ENCODE measurements at regions not wholly inside any gene's neighbourhood (a gene's known extent, or its start where the extent isn't known, plus 50 kb on each side); places are given as distances from the start of the nearest gene placed in this dataset.

DNA sequence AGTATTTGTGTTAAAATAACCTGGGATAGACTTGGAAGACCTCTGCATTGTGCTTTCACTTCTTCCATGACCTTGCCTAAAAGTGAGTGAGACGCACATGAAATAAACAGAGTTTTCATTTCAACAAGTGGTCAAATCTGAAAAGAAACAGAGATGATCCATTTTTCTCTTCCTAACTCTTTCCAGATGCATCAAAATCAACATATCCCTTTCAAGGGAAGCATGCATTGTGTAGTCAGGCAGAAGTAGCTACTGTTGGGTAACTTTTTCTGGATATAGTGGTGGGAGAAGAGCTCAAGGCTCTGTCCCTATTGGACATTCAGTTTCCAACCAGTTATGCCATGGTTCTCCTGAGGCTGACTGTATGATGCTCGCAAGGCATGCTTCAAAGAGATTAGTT is 233.0 kb upstream of the JAG1 start:
- Histone ChIP-seq H3K27ac (no peak overlapping the region), H3K36me3 (replicated peaks) (no peaks in the 10 kb centered on the region), H3K4me3 (ENCODE audit: low read depth, low read length) (no peak overlapping the region), H3K27me3 (replicated peaks) (no peaks in the 10 kb centered on the region)
- TF ChIP-seq, protein P1, sequence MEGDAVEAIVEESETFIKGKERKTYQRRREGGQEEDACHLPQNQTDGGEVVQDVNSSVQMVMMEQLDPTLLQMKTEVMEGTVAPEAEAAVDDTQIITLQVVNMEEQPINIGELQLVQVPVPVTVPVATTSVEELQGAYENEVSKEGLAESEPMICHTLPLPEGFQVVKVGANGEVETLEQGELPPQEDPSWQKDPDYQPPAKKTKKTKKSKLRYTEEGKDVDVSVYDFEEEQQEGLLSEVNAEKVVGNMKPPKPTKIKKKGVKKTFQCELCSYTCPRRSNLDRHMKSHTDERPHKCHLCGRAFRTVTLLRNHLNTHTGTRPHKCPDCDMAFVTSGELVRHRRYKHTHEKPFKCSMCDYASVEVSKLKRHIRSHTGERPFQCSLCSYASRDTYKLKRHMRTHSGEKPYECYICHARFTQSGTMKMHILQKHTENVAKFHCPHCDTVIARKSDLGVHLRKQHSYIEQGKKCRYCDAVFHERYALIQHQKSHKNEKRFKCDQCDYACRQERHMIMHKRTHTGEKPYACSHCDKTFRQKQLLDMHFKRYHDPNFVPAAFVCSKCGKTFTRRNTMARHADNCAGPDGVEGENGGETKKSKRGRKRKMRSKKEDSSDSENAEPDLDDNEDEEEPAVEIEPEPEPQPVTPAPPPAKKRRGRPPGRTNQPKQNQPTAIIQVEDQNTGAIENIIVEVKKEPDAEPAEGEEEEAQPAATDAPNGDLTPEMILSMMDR (IDR thresholded peaks at IDR 0.05; ENCODE audit: low read depth, low read length, missing control alignments) = no peak
- in situ Hi-C loops (cut with HindIII; ENCODE audit: low pct_ligation_motif_present, low sequenced_read_pairs) = no loop called here
- no peak for DNase-seq

DNA sequence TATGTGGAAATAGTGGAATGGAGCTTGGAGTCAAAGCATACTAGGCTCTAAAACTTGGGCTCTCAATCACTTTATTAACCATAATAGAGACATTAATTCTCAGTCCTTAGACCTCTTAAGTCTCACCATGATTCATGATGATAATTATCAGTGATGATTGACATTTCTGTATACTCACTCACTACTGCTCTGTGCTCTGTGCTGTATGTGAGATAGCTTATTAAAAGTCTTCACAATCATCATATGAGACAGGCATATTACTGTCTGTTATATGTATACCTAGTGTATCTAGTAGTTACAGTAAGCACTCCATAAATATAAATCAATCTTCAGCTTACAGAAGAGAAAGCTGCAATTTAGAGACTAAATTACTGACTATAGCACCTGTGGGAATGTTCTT is 236.0 kb upstream of the JAG1 start:
- TF ChIP-seq, protein P1 (IDR thresholded peaks at IDR 0.05; ENCODE audit: low read depth, low read length, missing control alignments) = no peak
- in situ Hi-C loops (cut with HindIII; ENCODE audit: low pct_ligation_motif_present, low sequenced_read_pairs) = no loop called here
- DNase-seq = no peak
- no peak overlapping the region for H3K4me3 ChIP-seq (ENCODE audit: low read depth, low read length)
- no peak overlapping the region for H3K27ac ChIP-seq
- no peaks in the 10 kb centered on the region for H3K27me3 ChIP-seq (replicated peaks)
- H3K36me3 ChIP-seq (replicated peaks) = no peaks in the 10 kb centered on the region

DNA sequence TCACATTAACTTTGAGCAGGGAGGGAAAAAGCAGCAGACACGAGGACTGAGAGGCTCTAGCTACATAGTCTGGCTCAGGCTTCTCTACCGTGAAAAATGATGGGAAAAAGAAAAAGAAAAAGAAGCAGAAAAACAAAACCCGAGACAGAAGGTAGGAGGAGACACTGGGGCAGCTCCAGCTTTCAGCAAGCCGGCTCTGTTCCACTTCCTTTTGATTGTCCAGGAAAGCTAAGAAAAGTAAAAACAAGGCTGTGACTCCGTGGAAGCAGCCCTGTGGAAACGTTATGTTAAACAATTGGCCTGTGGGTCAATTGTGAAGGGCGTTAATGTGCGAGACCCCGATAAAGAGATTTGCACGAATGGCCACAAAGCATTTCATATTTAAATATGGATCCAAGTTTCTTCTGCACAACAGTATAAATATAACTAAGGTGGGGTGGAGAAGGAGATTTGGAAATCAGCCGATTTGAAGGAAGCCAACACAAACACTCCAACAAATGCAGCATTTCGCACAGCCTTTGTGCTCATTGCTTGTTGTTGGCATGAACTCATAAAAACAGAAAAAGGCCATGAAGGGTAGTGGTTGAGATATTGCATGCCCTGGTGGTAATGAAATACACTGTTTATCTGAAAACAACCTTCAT is 236.9 kb upstream of the JAG1 start:
- no peaks in the 10 kb centered on the region for H3K36me3 ChIP-seq (replicated peaks)
- no peak overlapping the region for H3K4me3 ChIP-seq (ENCODE audit: low read depth, low read length)

DNA sequence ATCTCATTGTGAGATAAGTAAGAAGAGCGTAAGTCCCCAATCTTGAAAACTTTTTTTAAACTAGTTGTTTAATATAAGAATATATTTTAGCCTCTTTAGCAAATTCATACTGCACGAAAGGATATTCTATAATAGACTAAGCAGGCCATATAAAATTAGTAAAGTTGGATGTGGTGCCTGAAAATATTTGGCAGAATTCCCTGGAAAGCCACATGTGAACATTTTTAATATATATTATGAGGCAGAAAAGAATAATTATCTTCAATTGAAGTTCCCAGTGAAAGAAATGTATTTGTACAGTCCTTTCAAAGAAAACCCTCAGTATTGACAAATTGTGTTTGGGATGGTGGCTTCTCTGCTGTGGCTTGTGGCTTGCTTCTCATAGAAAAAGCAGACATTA is 237.5 kb upstream of the JAG1 start:
- no peak for DNase-seq
- in situ Hi-C loops (cut with HindIII; ENCODE audit: low pct_ligation_motif_present, low sequenced_read_pairs) = no loop called here
- H3K36me3 ChIP-seq (replicated peaks) = no peaks in the 10 kb centered on the region
- H3K4me3 ChIP-seq (ENCODE audit: low read depth, low read length) = no peak overlapping the region
- H3K27me3 ChIP-seq (replicated peaks) = no peaks in the 10 kb centered on the region
- TF ChIP-seq, protein P1 (IDR thresholded peaks at IDR 0.05; ENCODE audit: low read depth, low read length, missing control alignments) = no peak
- H3K27ac ChIP-seq = no peak overlapping the region

More for the DNA sequence above, 236.9 kb upstream of the JAG1 start:
- in situ Hi-C loops (cut with HindIII; ENCODE audit: low pct_ligation_motif_present, low sequenced_read_pairs) = no loop called here
- H3K27ac ChIP-seq = no peak overlapping the region
- TF ChIP-seq, protein P1 (IDR thresholded peaks at IDR 0.05; ENCODE audit: low read depth, low read length, missing control alignments) = peak; percentile 42
- DNase-seq = no peak
- H3K27me3 ChIP-seq (replicated peaks) = no peaks in the 10 kb centered on the region

DNA sequence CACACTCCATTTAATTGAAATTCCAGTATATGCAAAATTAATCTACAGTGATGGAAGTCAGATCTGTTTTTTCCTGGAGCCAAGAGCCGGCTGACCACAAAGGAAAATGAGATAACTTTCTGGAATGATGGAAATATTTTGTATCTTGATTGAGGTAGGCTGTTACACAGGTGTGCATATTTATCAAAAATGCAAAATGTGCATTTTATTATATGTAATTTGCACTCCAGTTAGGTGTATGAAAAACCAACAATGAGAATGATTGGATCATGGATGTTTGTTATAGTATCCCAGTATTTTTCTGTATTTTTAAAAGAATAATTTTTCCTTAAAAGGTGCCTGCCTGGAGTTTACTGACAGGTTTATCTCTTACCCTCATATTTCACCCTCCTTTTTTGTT is 242.0 kb upstream of the JAG1 start:
- no peak overlapping the region for H3K4me3 ChIP-seq (ENCODE audit: low read depth, low read length)
- no peak for DNase-seq
- H3K27ac ChIP-seq = no peak overlapping the region
- no peaks in the 10 kb centered on the region for H3K36me3 ChIP-seq (replicated peaks)
- in situ Hi-C loops (cut with HindIII; ENCODE audit: low pct_ligation_motif_present, low sequenced_read_pairs) = no loop called here
- no peaks in the 10 kb centered on the region for H3K27me3 ChIP-seq (replicated peaks)
- TF ChIP-seq, protein P1 (IDR thresholded peaks at IDR 0.05; ENCODE audit: low read depth, low read length, missing control alignments) = no peak

DNA sequence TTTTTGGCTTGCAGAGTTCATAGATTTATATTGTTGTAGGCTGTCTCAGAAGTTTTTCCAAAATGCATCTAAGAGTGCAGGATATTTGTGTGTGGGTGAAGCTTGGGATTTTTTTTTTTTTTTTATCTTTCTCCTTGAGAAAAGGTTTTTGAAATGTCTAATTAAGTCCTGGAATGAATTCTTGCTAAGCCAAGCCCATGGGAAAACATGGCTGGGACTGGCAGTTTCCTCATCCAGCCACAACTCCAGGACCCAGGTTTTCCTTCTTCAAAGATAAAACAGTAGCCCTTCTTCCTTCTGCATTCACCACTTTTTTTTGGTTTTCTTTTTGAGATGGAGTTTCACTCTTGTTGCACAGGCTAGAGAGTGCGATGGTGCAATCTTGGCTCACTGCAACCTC is 242.5 kb upstream of the JAG1 start:
- TF ChIP-seq, protein P1 (IDR thresholded peaks at IDR 0.05; ENCODE audit: low read depth, low read length, missing control alignments) = no peak
- DNase-seq = no peak
- Histone ChIP-seq H3K36me3 (replicated peaks) (no peaks in the 10 kb centered on the region), H3K4me3 (ENCODE audit: low read depth, low read length) (no peak overlapping the region), H3K27ac (no peak overlapping the region), H3K27me3 (replicated peaks) (no peaks in the 10 kb centered on the region)
- in situ Hi-C loops (cut with HindIII; ENCODE audit: low pct_ligation_motif_present, low sequenced_read_pairs) = no loop called here
